Loucy (cell line): ENCODE measurements at regions not wholly inside any gene's neighbourhood (a gene's known extent, or its start where the extent isn't known, plus 50 kb on each side); places are given as distances from the start of the nearest gene placed in this dataset.

ENCODE experiments used
- H2AFZ ChIP-seq: fragments of 200-600 bp; sonication (generic); 2 replicates; pipeline ENCODE4 v1.6.0; 2016; ENCODE audit warnings: antibody characterized with exemption, mild to moderate bottlenecking, low read length, moderate library complexity
- H3F3A ChIP-seq: fragments of 200-600 bp; 2 replicates; pipeline ENCODE4 v1.6.0; 2016; ENCODE audit warnings: antibody characterized with exemption, low read depth, mild to moderate bottlenecking
- H3K27me3 ChIP-seq: fragments of 200-600 bp; sonication (generic); 2 replicates; pipeline ENCODE4 v1.6.1; 2014; ENCODE audit warnings: low read length, mild to moderate bottlenecking; ENCODE audit not compliant: insufficient read depth, poor library complexity, severe bottlenecking
- H3K36me3 ChIP-seq: fragments of 200-600 bp; sonication (generic); 2 replicates; pipeline ENCODE4 v1.6.1; 2016; ENCODE audit warnings: low read length; ENCODE audit not compliant: insufficient read depth
- H3K4me1 ChIP-seq: fragments of 200-600 bp; sonication (generic); 2 replicates; pipeline ENCODE4 v1.5.1; 2014; ENCODE audit warnings: low read length, mild to moderate bottlenecking; ENCODE audit not compliant: insufficient read depth, poor library complexity, severe bottlenecking
- H3K4me2 ChIP-seq: fragments of 200-600 bp; sonication (generic); 2 replicates; pipeline ENCODE4 v1.6.0; 2014; ENCODE audit warnings: antibody characterized with exemption, low read length, low read depth, mild to moderate bottlenecking; ENCODE audit not compliant: poor library complexity, severe bottlenecking
- H3K4me3 ChIP-seq: fragments of 200-600 bp; sonication (generic); 2 replicates; pipeline ENCODE4 v1.5.1; 2014; ENCODE audit warnings: low read length, mild to moderate bottlenecking, mixed read lengths; ENCODE audit not compliant: poor library complexity, severe bottlenecking
- H3K79me2 ChIP-seq: fragments of 200-600 bp; sonication (generic); 2 replicates; pipeline ENCODE4 v1.6.1; 2014; ENCODE audit warnings: low read length; ENCODE audit not compliant: insufficient read depth
- H3K9ac ChIP-seq: fragments of 200-600 bp; sonication (generic); 2 replicates; pipeline ENCODE4 v1.6.0; 2014; ENCODE audit warnings: mild to moderate bottlenecking, low read depth, low read length, moderate library complexity; ENCODE audit not compliant: poor library complexity, severe bottlenecking
- H3K9me2 ChIP-seq: fragments of 200-600 bp; sonication (generic); replicated peaks from 2 replicates; pipeline ENCODE4 v1.6.1; 2016; ENCODE audit warnings: low read depth, low read length, mixed read lengths
- H3K9me3 ChIP-seq: fragments of 200-600 bp; sonication (generic); 2 replicates; pipeline ENCODE4 v1.6.1; 2014; ENCODE audit warnings: mild to moderate bottlenecking, antibody characterized with exemption, low read length, low read depth; ENCODE audit not compliant: insufficient read depth
- H4K20me1 ChIP-seq: fragments of 200-600 bp; sonication (generic); 2 replicates; pipeline ENCODE4 v1.6.0; 2014; ENCODE audit warnings: antibody characterized with exemption, low read length, mild to moderate bottlenecking; ENCODE audit not compliant: insufficient read depth, poor library complexity, severe bottlenecking
- CTCF ChIP-seq: fragments of 200-600 bp; sonication (generic); conservative IDR thresholded peaks from 2 replicates; pipeline ENCODE4 v1.5.1; 2014; ENCODE audit warnings: mild to moderate bottlenecking, antibody characterized with exemption, low read length
- EZH2phosphoT487 ChIP-seq: fragments of 200-600 bp; IDR thresholded peaks from 2 replicates; pipeline ENCODE4 v1.6.1; 2018; ENCODE audit warnings: antibody characterized with exemption, mild to moderate bottlenecking, moderate library complexity, borderline replicate concordance

GRCh38 chr1:243982447-243983018, 68.5 kb upstream of the ZBTB18 start:
- TF ChIP-seq EZH2phosphoT487 (no peak), CTCF (peak; percentile 16; the same call in 1 of the 2 replicates)
- H3K9ac ChIP-seq = no peak overlapping the region

GRCh38 chr1:243980471-243980870, 70.6 kb upstream of the ZBTB18 start:
- Histone ChIP-seq H3K27me3 (no peaks in the 10 kb centered on the region), H3F3A (no peaks in the 10 kb centered on the region), H3K4me1 (no peaks in the 10 kb centered on the region), H3K4me3 (no peak overlapping the region), H3K9ac (no peak overlapping the region), H3K79me2 (no peaks in the 10 kb centered on the region), H3K9me3 (no peaks in the 10 kb centered on the region), H4K20me1 (no peaks in the 10 kb centered on the region), H2AFZ (no peak overlapping the region), H3K4me2 (no peak overlapping the region), H3K9me2 (no peaks in the 10 kb centered on the region), H3K36me3 (no peaks in the 10 kb centered on the region)
- TF ChIP-seq EZH2phosphoT487 (no peak), CTCF (no peak)

More at GRCh38 chr1:243982447-243983018, 68.5 kb upstream of the ZBTB18 start:
- no peaks in the 10 kb centered on the region for H4K20me1 ChIP-seq
- no peak overlapping the region for H3K4me2 ChIP-seq
- H3K9me2 ChIP-seq = no peaks in the 10 kb centered on the region
- no peaks in the 10 kb centered on the region for H3K36me3 ChIP-seq
- no peaks in the 10 kb centered on the region for H3K4me1 ChIP-seq
- no peak overlapping the region for H2AFZ ChIP-seq
- no peaks in the 10 kb centered on the region for H3F3A ChIP-seq
- no peaks in the 10 kb centered on the region for H3K9me3 ChIP-seq
- no peaks in the 10 kb centered on the region for H3K79me2 ChIP-seq
- no peak overlapping the region for H3K4me3 ChIP-seq
- no peaks in the 10 kb centered on the region for H3K27me3 ChIP-seq

GRCh38 chr1:243980071-243980470, 71.0 kb upstream of the ZBTB18 start:
- Histone ChIP-seq H3K36me3 (no peaks in the 10 kb centered on the region), H3K4me2 (no peak overlapping the region), H3F3A (no peaks in the 10 kb centered on the region), H3K4me3 (no peak overlapping the region), H3K9me2 (no peaks in the 10 kb centered on the region), H3K9ac (no peak overlapping the region), H3K79me2 (no peaks in the 10 kb centered on the region), H3K4me1 (no peaks in the 10 kb centered on the region), H3K9me3 (no peaks in the 10 kb centered on the region), H4K20me1 (no peaks in the 10 kb centered on the region), H2AFZ (no peak overlapping the region), H3K27me3 (no peaks in the 10 kb centered on the region)
- TF ChIP-seq EZH2phosphoT487 (no peak), CTCF (no peak)
